IMR-90 (cell line): ENCODE measurements at regions not wholly inside any gene's neighbourhood (a gene's known extent, or its start where the extent isn't known, plus 50 kb on each side); places are given as distances from the start of the nearest gene placed in this dataset.

Experiments used
- ATAC-seq: fragments of 200-7000 bp; cut with Tn5 transposase; 2 replicates; pipeline ENCODE4 v1.9.1; 2020; ENCODE audit warnings: low read depth, mild to moderate bottlenecking, moderate library complexity
- BruUV-seq: library from RNA; stranded (reverse); fragments of 400-500 nt; replicated peaks from 2 replicates; lab custom pipeline; 2021; lab: Mats Ljungman, UMichigan
- CTCF ChIA-PET: fragments of 300-600 bp; formaldehyde crosslinking; extraction: SDS; loops from one replicate; lab custom pipeline; 2021; ENCODE audit warnings: antibody characterized with exemption; lab: Yijun Ruan, JAX
- POLR2A ChIA-PET: fragments of 300-600 bp; sonication (Branson Sonifier 250); formaldehyde crosslinking; loops from one replicate; lab custom pipeline; 2022; ENCODE audit warnings: antibody characterized with exemption; ENCODE audit not compliant: unreplicated experiment; lab: Charles Lee
- DNase-seq: peaks from one replicate; pipeline ENCODE4 v3.0.0; 2013
- H2AFZ ChIP-seq: replicated peaks from 2 replicates; pipeline ENCODE3; 2013; ENCODE audit warnings: low read length, mild to moderate bottlenecking; ENCODE audit not compliant: poor library complexity
- H2AK5ac ChIP-seq: 2 replicates; pipeline ENCODE4 v1.6.1; 2013; ENCODE audit warnings: low read depth, low read length, inconsistent platforms
- H2AK9ac ChIP-seq: replicated peaks from 2 replicates; pipeline ENCODE3; 2013; ENCODE audit warnings: mild to moderate bottlenecking, low read depth, low read length, moderate library complexity; ENCODE audit not compliant: poor library complexity
- H2BK120ac ChIP-seq: 2 replicates; pipeline ENCODE4 v1.6.1; 2013; ENCODE audit warnings: low read depth, low read length, inconsistent platforms
- H2BK15ac ChIP-seq: 3 replicates; pipeline ENCODE4 v1.6.1; 2013; ENCODE audit warnings: low read depth, low read length, inconsistent platforms
- H2BK20ac ChIP-seq: 2 replicates; pipeline ENCODE4 v1.6.1; 2013; ENCODE audit warnings: low read depth, mild to moderate bottlenecking, inconsistent platforms, low read length, moderate library complexity
- H2BK5ac ChIP-seq: 2 replicates; pipeline ENCODE4 v1.6.1; 2013; ENCODE audit warnings: mild to moderate bottlenecking, low read depth, low read length, inconsistent platforms; ENCODE audit not compliant: poor library complexity, severe bottlenecking
- H3K14ac ChIP-seq: replicated peaks from 2 replicates; pipeline ENCODE4 v1.6.1; 2013; ENCODE audit warnings: low read depth, low read length, inconsistent platforms
- H3K18ac ChIP-seq: 2 replicates; pipeline ENCODE4 v1.6.1; 2013; ENCODE audit warnings: low read depth, low read length, control low read depth
- H3K23ac ChIP-seq: 2 replicates; pipeline ENCODE4 v1.6.1; 2013; ENCODE audit warnings: low read depth, low read length, inconsistent platforms
- H3K27ac ChIP-seq: 2 replicates; pipeline ENCODE4 v1.5.1; 2013; ENCODE audit warnings: mild to moderate bottlenecking, control low read depth, low read length; ENCODE audit not compliant: insufficient read depth
- H3K27me3 ChIP-seq: 2 replicates; pipeline ENCODE4 v1.6.1; 2013; ENCODE audit warnings: low read length; ENCODE audit not compliant: control insufficient read depth, insufficient read depth
- H3K36me3 ChIP-seq: 2 replicates; pipeline ENCODE4 v1.6.1; 2013; ENCODE audit warnings: low read length, mixed read lengths; ENCODE audit not compliant: control insufficient read depth, insufficient read depth
- H3K4ac ChIP-seq: 2 replicates; pipeline ENCODE4 v1.6.1; 2013; ENCODE audit warnings: low read depth, low read length, inconsistent platforms
- H3K4me1 ChIP-seq: 2 replicates; pipeline ENCODE4 v1.6.1; 2013; ENCODE audit warnings: low read length, mixed read lengths; ENCODE audit not compliant: control insufficient read depth, insufficient read depth
- H3K4me2 ChIP-seq: 2 replicates; pipeline ENCODE4 v1.6.1; 2013; ENCODE audit warnings: low read depth, mild to moderate bottlenecking, control low read depth, low read length, moderate library complexity
- H3K4me3 ChIP-seq: 2 replicates; pipeline ENCODE4 v1.5.1; 2013; ENCODE audit warnings: low read depth, mild to moderate bottlenecking, control low read depth, low read length, moderate library complexity; ENCODE audit not compliant: insufficient read depth
- H3K56ac ChIP-seq: 2 replicates; pipeline ENCODE4 v1.6.1; 2013; ENCODE audit warnings: low read length, inconsistent platforms; ENCODE audit not compliant: insufficient read depth; ENCODE audit errors: extremely low read depth
- H3K79me1 ChIP-seq, 2 experiments: 2 replicates each; pipeline ENCODE4 v1.6.1; 2013; ENCODE audit warnings: low read length in 2 of 2, inconsistent platforms in 1 of 2, low read depth in 1 of 2
- H3K9ac ChIP-seq: 2 replicates; pipeline ENCODE4 v1.6.1; 2013; ENCODE audit warnings: low read depth, low read length, control low read depth
- H3K9me1 ChIP-seq: 2 replicates; pipeline ENCODE4 v1.6.1; 2013; ENCODE audit warnings: low read length, inconsistent platforms; ENCODE audit not compliant: insufficient read depth
- H3K9me3 ChIP-seq: 2 replicates; pipeline ENCODE4 v1.6.1; 2013; ENCODE audit warnings: low read length; ENCODE audit not compliant: control insufficient read depth, insufficient read depth
- H4K20me1 ChIP-seq: 2 replicates; pipeline ENCODE4 v1.6.1; 2013; ENCODE audit warnings: low read length, inconsistent platforms; ENCODE audit not compliant: insufficient read depth
- H4K5ac ChIP-seq: 2 replicates; pipeline ENCODE4 v1.6.1; 2013; ENCODE audit warnings: mild to moderate bottlenecking, low read depth, low read length, control low read depth
- H4K8ac ChIP-seq, 2 experiments: 2 replicates each; pipeline ENCODE4 v1.6.1; 2013; ENCODE audit warnings: low read depth in 2 of 2, low read length in 2 of 2, control low read depth in 1 of 2, inconsistent platforms in 1 of 2
- H4K91ac ChIP-seq: 2 replicates; pipeline ENCODE4 v1.6.1; 2013; ENCODE audit warnings: low read depth, low read length, inconsistent platforms; ENCODE audit not compliant: insufficient read depth
- CEBPB ChIP-seq: IDR thresholded peaks from 2 replicates; pipeline ENCODE4 v1.6.1; 2012; ENCODE audit warnings: low read depth, low read length, improper control_type of control experiment
- CHD1 ChIP-seq: IDR thresholded peaks from 2 replicates; pipeline ENCODE4 v1.6.1; 2012; ENCODE audit warnings: low read depth, low read length, improper control_type of control experiment
- FOS ChIP-seq: fragments of 150-350 bp; IDR thresholded peaks from 2 replicates; pipeline ENCODE4 v1.6.1; 2016; ENCODE audit warnings: low read depth, low read length
- MAFK ChIP-seq: IDR thresholded peaks from 2 replicates; pipeline ENCODE4 v1.6.1; 2012; ENCODE audit warnings: low read depth, low read length, improper control_type of control experiment
- MXI1 ChIP-seq: IDR thresholded peaks from 2 replicates; pipeline ENCODE4 v1.6.1; 2012; ENCODE audit warnings: low read depth, mild to moderate bottlenecking, low read length, moderate library complexity, borderline replicate concordance
- RAD21 ChIP-seq: IDR thresholded peaks from 2 replicates; pipeline ENCODE4 v1.6.1; 2012; ENCODE audit warnings: low read length, improper control_type of control experiment
- RCOR1 ChIP-seq: IDR thresholded peaks from 2 replicates; pipeline ENCODE4 v1.6.1; 2012; ENCODE audit warnings: mild to moderate bottlenecking, low read length, improper control_type of control experiment; ENCODE audit not compliant: insufficient replicate concordance
- SMC3 ChIP-seq: fragments of 150-350 bp; IDR thresholded peaks from 2 replicates; pipeline ENCODE4 v1.6.1; 2016; ENCODE audit warnings: low read depth, mild to moderate bottlenecking, antibody characterized with exemption, low read length, moderate library complexity
- WGBS, 2 experiments: methylation state at CpG; one replicate each; pipeline versions ENCODE4 v1.1.5 to v1.1.7; 2013; ENCODE audit warnings: missing lambda C conversion rate in 2 of 2; ENCODE audit not compliant: insufficient read length in 1 of 2; ENCODE audit errors: extremely low coverage in 2 of 2; 5-methylcytosine and 5-hydroxymethylcytosine counted together
- dilution Hi-C: fragments of 300-500 bp; cut with HindIII; formaldehyde crosslinking; loops from one replicate; pipeline ENCODE4 v1.14.3; 2018; ENCODE audit warnings: low sequenced_read_pairs; ENCODE audit not compliant: unreplicated experiment
- in situ Hi-C: fragments of 300-500 bp; cut with MboI; formaldehyde crosslinking; loops from 3 replicates; pipeline ENCODE4 v1.14.3; 2019; ENCODE audit warnings: low sequenced_read_pairs, inconsistent platforms, mixed read lengths
- intact Hi-C: fragments of 100-400 bp; cut with micrococcal nuclease; formaldehyde crosslinking; loops from 2 replicates; pipeline ENCODE4 v1.10.0; 2022
- TF ChIP-seq, protein P1 (sequence below): fragments of 150-350 bp; IDR thresholded peaks from 2 replicates; pipeline ENCODE4 v1.6.1; 2016; ENCODE audit warnings: low read depth, mild to moderate bottlenecking, low read length, moderate library complexity, borderline replicate concordance

DNA sequence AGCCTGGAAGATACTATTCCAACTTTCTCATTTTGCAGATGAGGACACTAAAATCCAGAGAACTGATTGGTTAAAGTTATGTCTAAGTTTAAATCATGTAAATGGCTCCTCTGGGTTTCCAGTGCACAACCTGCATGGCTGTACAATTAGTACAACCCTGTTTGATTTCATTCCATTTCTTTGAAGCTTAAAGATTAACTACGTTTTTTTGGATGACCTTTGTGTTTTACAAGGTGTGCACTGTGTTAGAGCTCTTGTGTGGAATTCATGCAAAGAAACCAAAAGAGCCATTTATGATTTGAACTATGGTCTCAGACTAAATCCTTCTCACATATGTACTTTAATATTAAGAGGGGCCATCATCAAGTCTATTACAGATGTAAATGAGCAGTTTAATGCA is 149.5 kb downstream of the TMEM168 start:
- ATAC-seq = no peak
- Histone ChIP-seq H2AK9ac (no peak overlapping the region), H4K5ac (no peak overlapping the region), H3K27me3 (no peaks in the 10 kb centered on the region), H3K4me3 (no peak overlapping the region), H3K9ac (no peak overlapping the region), H3K9me1 (no peaks in the 10 kb centered on the region), H3K18ac (no peak overlapping the region), H3K4me1 (no peaks in the 10 kb centered on the region), H3K9me3 (no peaks in the 10 kb centered on the region), H3K79me1 (no peaks in the 10 kb centered on the region), H4K20me1 (no peaks in the 10 kb centered on the region), H4K8ac (no peak overlapping the region), H3K36me3 (no peaks in the 10 kb centered on the region), H3K14ac (no peak overlapping the region), H3K4ac (no peak overlapping the region), H3K23ac (no peak overlapping the region), H3K4me2 (no peak overlapping the region), H2BK5ac (no peak overlapping the region), H2AK5ac (no peak overlapping the region), H3K56ac (no peak overlapping the region), H2BK120ac (no peak overlapping the region), H3K27ac (no peak overlapping the region), H2AFZ (no peak overlapping the region), H2BK20ac (no peak overlapping the region), H2BK15ac (no peak overlapping the region), H4K91ac (no peak overlapping the region)
- ChIA-PET POLR2A (no interaction called here), CTCF (no interaction called here)
- dilution Hi-C loops = no loop called here
- TF ChIP-seq FOS (no peak), RCOR1 (no peak), MXI1 (no peak), RAD21 (no peak), MAFK (no peak), CHD1 (no peak), SMC3 (no peak), CEBPB (no peak)
- TF ChIP-seq, protein P1, sequence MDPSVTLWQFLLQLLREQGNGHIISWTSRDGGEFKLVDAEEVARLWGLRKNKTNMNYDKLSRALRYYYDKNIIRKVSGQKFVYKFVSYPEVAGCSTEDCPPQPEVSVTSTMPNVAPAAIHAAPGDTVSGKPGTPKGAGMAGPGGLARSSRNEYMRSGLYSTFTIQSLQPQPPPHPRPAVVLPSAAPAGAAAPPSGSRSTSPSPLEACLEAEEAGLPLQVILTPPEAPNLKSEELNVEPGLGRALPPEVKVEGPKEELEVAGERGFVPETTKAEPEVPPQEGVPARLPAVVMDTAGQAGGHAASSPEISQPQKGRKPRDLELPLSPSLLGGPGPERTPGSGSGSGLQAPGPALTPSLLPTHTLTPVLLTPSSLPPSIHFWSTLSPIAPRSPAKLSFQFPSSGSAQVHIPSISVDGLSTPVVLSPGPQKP = no peak
- no peak for DNase-seq
- in situ Hi-C loops = no loop called here
- no CpG with 5 or more reads among the region's 1 CpG for WGBS, 2 experiments
- BruUV-seq = no TSS peak
- intact Hi-C loops = no loop called here
